Calu3 (cell line): ENCODE measurements at regions not wholly inside any gene's neighbourhood (a gene's known extent, or its start where the extent isn't known, plus 50 kb on each side); places are given as distances from the start of the nearest gene placed in this dataset.
A peak's percentile ranks its signal among the peaks of the same experiment; 100 is the strongest.

Source experiments
- BruUV-seq: library from RNA; stranded (reverse); fragments of 400-500 nt; replicated peaks from 2 replicates; lab custom pipeline; 2021; lab: Mats Ljungman, UMichigan
- CTCF ChIA-PET: fragments of 300-600 bp; sonication (Branson Sonifier 250); formaldehyde crosslinking; loops from one replicate; lab custom pipeline; 2022; ENCODE audit warnings: antibody characterized with exemption; lab: Charles Lee
- DNase-seq: peaks from one replicate; pipeline ENCODE4 v3.0.0; 2022
- H3K27ac Mint-ChIP-seq: one replicate; pipeline ENCODE4 v1.8.0; 2022; ENCODE audit warnings: mixed read lengths; ENCODE audit not compliant: unreplicated experiment
- H3K27me3 Mint-ChIP-seq: one replicate; pipeline ENCODE4 v1.8.0; 2022; ENCODE audit warnings: mixed read lengths; ENCODE audit not compliant: unreplicated experiment
- H3K36me3 Mint-ChIP-seq: one replicate; pipeline ENCODE4 v1.8.0; 2022; ENCODE audit warnings: mild to moderate bottlenecking, moderate library complexity, mixed read lengths; ENCODE audit not compliant: insufficient read depth, unreplicated experiment
- H3K4me1 Mint-ChIP-seq: one replicate; pipeline ENCODE4 v1.8.0; 2022; ENCODE audit warnings: mild to moderate bottlenecking, low read depth, mixed read lengths; ENCODE audit not compliant: unreplicated experiment
- H3K4me3 Mint-ChIP-seq: one replicate; pipeline ENCODE4 v1.8.0; 2022; ENCODE audit warnings: mild to moderate bottlenecking, low read depth, moderate library complexity, mixed read lengths; ENCODE audit not compliant: unreplicated experiment
- H3K9me3 Mint-ChIP-seq: one replicate; pipeline ENCODE4 v1.8.0; 2022; ENCODE audit warnings: low read depth, mixed read lengths; ENCODE audit not compliant: unreplicated experiment
- CTCF ChIP-seq: fragments of 200-600 bp; IDR thresholded peaks from one replicate; pipeline ENCODE4 v1.8.0; 2022; ENCODE audit warnings: antibody characterized with exemption; ENCODE audit not compliant: unreplicated experiment
- intact Hi-C: fragments of 100-400 bp; cut with micrococcal nuclease; formaldehyde crosslinking; loops from one replicate; pipeline ENCODE4 v1.10.0; 2022; ENCODE audit not compliant: unreplicated experiment

- Mint-ChIP-seq H3K4me1 (peaks cover 7% of the 10 kb centered on the region), H3K36me3 (no peaks in the 10 kb centered on the region), H3K27ac (no peak overlapping the region), H3K27me3 (peaks cover 52% of the 10 kb centered on the region), H3K4me3 (no peak overlapping the region), H3K9me3 (no peaks in the 10 kb centered on the region)
- CTCF ChIA-PET: interaction anchor here (0.5 to 1.1 kb wide), 6 partner anchors 11 to 101 kb away, joined by 3 to 13 read pairs (median 3); partner anchors contain the start of gene FGF18
- no TSS peak for BruUV-seq
- intact Hi-C loops: no loop called here
- DNase-seq: peak; percentile 41
- no peak for TF ChIP-seq CTCF
Observed at GRCh38 chr5:171520300-171521174, 101.1 kb downstream of the FGF18 start.

- DNase-seq: peak; percentile 33
- CTCF ChIA-PET: interaction anchor here (0.7 to 1.2 kb wide), 5 partner anchors 27 to 109 kb away, joined by 3 to 13 read pairs (median 3); partner anchors contain the start of gene FGF18
- Mint-ChIP-seq H3K27me3 (peaks cover 59% of the 10 kb centered on the region), H3K4me1 (peaks cover 7% of the 10 kb centered on the region), H3K9me3 (no peaks in the 10 kb centered on the region), H3K27ac (no peak overlapping the region), H3K4me3 (no peak overlapping the region), H3K36me3 (no peaks in the 10 kb centered on the region)
- TF ChIP-seq CTCF: no peak
- intact Hi-C loops: no loop called here
- no TSS peak for BruUV-seq
Observed at GRCh38 chr5:171521219-171521633, 101.8 kb downstream of the FGF18 start.

GRCh38 chr5:171521679-171522078, 102.2 kb downstream of the FGF18 start:
- Mint-ChIP-seq H3K4me3 (no peak overlapping the region), H3K36me3 (no peaks in the 10 kb centered on the region), H3K27me3 (peaks cover 64% of the 10 kb centered on the region), H3K4me1 (peaks cover 7% of the 10 kb centered on the region), H3K9me3 (no peaks in the 10 kb centered on the region), H3K27ac (no peak overlapping the region)
- TF ChIP-seq CTCF: no peak
- no TSS peak for BruUV-seq
- no peak for DNase-seq
- CTCF ChIA-PET: interaction anchor here (0.9 to 1.2 kb wide), 2 partner anchors 39 to 108 kb away, joined by 3 to 4 read pairs; no protein-coding TSS in a partner anchor
- intact Hi-C loops: no loop called here

GRCh38 chr5:171523781-171524180, 104.3 kb downstream of the FGF18 start:
- intact Hi-C loops: no loop called here
- Mint-ChIP-seq H3K27ac (no peak overlapping the region), H3K4me3 (no peak overlapping the region), H3K27me3 (peaks cover 56% of the 10 kb centered on the region), H3K36me3 (no peaks in the 10 kb centered on the region), H3K9me3 (no peaks in the 10 kb centered on the region), H3K4me1 (peaks cover 7% of the 10 kb centered on the region)
- no TSS peak for BruUV-seq
- TF ChIP-seq CTCF: no peak
- DNase-seq: no peak
- CTCF ChIA-PET: no interaction called here
